GM06990 (cell line): ENCODE measurements at regions not wholly inside any gene's neighbourhood (a gene's known extent, or its start where the extent isn't known, plus 50 kb on each side); places are given as distances from the start of the nearest gene placed in this dataset.

Experiments
- DNase-seq: peaks from one replicate; pipeline ENCODE4 v3.0.0-alpha.2; 2011; ENCODE audit not compliant: insufficient read length; ENCODE audit errors: extremely low read depth
- H3K27me3 ChIP-seq: replicated peaks from 2 replicates; pipeline ENCODE4 v1.6.0; 2011; ENCODE audit warnings: low read length; ENCODE audit not compliant: control insufficient read depth, insufficient read depth
- H3K36me3 ChIP-seq: 2 replicates; pipeline ENCODE4 v1.5.1; 2011; ENCODE audit warnings: low read length; ENCODE audit not compliant: control insufficient read depth, insufficient read depth
- H3K4me3 ChIP-seq: replicated peaks from 2 replicates; pipeline ENCODE4 v1.5.1; 2011; ENCODE audit warnings: low read depth, mild to moderate bottlenecking, control low read depth, low read length
- CTCF ChIP-seq: IDR thresholded peaks from 2 replicates; pipeline ENCODE4 v1.5.1; 2011; ENCODE audit warnings: low read length, control low read depth, mild to moderate bottlenecking, inconsistent platforms; ENCODE audit not compliant: insufficient read depth, poor library complexity, severe bottlenecking

- no peak for TF ChIP-seq CTCF
- H3K27me3 ChIP-seq: no peaks in the 10 kb centered on the region
- H3K36me3 ChIP-seq: peaks cover 25% of the 10 kb centered on the region
- H3K4me3 ChIP-seq: peak overlapping the region; percentile 80
- peak; percentile 81 for DNase-seq
Observed at GRCh38 chr14:105861985-105862465, 335.6 kb downstream of the TMEM121 start.

- Histone ChIP-seq H3K27me3 (no peaks in the 10 kb centered on the region), H3K36me3 (peaks cover 25% of the 10 kb centered on the region), H3K4me3 (peak overlapping the region; percentile 80)
- peak; percentile 65 for DNase-seq
- no peak for TF ChIP-seq CTCF
Observed at GRCh38 chr14:105862581-105863239, 336.3 kb downstream of the TMEM121 start.

- peaks cover 25% of the 10 kb centered on the region for H3K36me3 ChIP-seq
- no peaks in the 10 kb centered on the region for H3K27me3 ChIP-seq
- TF ChIP-seq CTCF: no peak
- H3K4me3 ChIP-seq: peak overlapping the region; percentile 80
- no peak for DNase-seq
Observed at GRCh38 chr14:105863296-105864108, 337.1 kb downstream of the TMEM121 start.

- Histone ChIP-seq H3K4me3 (peak overlapping the region; percentile 80), H3K27me3 (no peaks in the 10 kb centered on the region)
- DNase-seq: no peak
Observed at GRCh38 chr14:105864116-105864515, 337.7 kb downstream of the TMEM121 start.

GRCh38 chr14:105864651-105865265 lies 338.4 kb downstream of the TMEM121 start:
- peak overlapping the region; percentile 80 for H3K4me3 ChIP-seq
- peaks cover 25% of the 10 kb centered on the region for H3K36me3 ChIP-seq
- TF ChIP-seq CTCF: no peak
- no peak for DNase-seq
- no peaks in the 10 kb centered on the region for H3K27me3 ChIP-seq

More at GRCh38 chr14:105864116-105864515, 337.7 kb downstream of the TMEM121 start:
- peaks cover 25% of the 10 kb centered on the region for H3K36me3 ChIP-seq
- no peak for TF ChIP-seq CTCF
